GM18520 (cell line): ENCODE measurements at regions not wholly inside any gene's neighbourhood (a gene's known extent, or its start where the extent isn't known, plus 50 kb on each side); places are given as distances from the start of the nearest gene placed in this dataset.
"Not testable (repeated sequence)": the region's sequence is repeated elsewhere in the genome, so short reads cannot be mapped to it uniquely, and the experiment has no call there.

Experiments used
- ATAC-seq: cut with Tn5 transposase; IDR thresholded peaks from one replicate; pipeline ENCODE4 v1.9.1; 2021; ENCODE audit not compliant: unreplicated experiment

DNA sequence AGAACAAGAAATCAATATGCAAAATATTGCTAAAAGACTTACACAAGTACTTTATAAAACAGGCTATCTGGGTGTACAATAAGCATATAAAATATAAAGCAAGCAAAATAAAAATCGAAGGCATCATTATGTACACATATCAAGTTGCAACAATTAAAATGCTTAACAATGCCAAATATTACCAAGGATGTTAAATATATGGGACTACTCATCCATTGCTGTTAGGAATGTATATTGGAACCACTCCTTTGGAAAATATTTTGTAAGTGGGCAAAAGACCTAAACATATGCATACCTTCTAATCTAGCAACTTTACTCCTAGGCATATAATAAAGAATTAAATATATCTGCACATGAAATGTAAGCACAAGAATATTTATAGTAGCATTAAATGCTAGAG is 632.6 kb upstream of the COX7C start:
- no peak for ATAC-seq

DNA sequence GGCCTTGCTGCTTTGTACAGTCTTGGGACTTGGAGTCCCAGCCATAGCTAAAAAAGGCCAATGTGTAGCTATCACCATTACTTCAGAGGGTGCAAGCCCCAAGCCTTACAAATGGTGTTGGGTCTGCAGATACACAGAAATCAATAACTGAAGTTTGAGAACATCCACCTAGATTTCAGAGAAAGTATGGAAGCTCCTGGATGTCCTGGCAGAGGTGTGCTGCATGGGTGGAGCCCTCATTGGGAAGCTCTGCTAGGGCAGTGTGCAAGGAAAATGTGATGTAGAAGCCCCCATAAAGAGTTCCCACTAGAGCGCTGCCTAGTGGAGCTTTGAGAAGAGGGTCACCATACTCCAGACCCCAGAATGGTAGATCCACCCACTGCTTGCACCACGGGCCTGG is 626.7 kb upstream of the COX7C start:
- no peak for ATAC-seq

DNA sequence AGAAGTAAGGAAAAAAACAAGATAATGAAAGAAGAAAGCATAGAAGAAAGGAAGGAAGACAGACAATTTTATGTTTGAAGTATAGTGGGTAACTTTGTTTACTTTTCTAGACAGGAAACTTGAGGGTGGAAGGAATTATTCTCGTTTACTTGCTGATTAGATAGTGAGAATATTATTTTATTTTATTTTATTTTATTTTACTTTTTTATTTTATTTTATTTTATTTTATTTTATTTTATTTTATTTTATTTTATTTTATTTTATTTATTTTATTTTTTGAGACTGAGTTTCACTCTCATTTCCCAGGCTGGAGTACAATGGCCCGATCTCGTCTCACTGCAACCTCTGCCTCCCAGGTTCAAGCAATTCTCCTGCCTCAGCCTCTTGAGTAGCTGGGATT is 623.1 kb upstream of the COX7C start:
- ATAC-seq: not testable (repeated sequence)

DNA sequence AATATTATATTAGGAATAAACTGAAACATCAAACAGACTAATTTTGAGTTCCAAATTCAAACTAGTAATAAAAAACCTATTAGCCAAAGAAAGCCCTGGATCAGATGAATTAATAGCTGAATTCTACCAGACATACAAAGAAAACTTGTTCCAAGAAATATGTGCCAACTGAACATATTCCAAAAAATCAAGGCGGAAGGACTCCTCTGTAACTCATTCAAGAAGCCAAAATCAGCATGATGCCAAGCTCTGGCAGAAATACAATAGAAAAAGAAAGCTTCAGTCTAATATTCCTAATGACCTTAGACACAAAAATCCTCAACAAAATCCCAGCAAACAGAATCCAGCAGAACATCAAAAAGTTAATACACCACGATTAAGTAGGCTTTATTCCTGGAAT is 619.1 kb upstream of the COX7C start:
- no peak for ATAC-seq

DNA sequence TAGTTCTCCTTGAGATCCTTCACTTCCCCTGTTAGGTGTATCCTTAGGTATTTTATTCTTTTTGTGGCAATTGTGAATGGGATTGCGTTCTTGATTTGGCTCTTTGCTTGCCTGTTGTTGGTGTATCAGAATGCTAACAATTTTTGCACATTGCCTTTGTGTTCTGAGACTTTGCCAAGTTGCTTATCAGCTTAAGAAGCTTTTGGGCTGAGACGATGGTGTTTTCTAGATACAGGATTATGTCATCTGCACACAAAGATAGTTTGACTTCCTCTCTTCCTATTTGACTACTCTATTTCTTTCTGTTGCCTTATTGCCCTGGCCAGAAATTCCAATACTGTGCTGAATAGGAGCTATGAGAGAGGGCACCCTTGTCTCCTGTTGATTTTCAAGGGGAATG is 609.4 kb upstream of the COX7C start:
- ATAC-seq: no peak

DNA sequence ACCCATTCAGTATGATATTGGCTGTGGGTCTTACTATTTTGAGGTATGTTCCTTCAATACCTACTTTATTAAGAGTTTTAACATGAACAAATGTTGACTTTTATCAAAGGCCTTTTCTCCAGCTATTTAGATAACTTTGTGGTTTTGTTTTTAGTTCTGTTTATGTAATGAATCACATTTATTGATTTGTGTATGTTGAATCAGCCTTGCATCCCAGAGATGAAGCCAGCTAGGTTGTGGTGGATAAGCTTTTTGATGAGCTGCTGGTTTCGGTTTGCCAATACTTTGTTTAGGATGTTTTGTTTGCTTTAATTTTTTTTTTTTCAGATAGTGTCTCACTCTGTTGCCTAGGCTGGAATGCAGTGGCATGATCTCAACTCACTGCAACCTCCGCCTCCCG is 609.0 kb upstream of the COX7C start:
- no peak for ATAC-seq

DNA sequence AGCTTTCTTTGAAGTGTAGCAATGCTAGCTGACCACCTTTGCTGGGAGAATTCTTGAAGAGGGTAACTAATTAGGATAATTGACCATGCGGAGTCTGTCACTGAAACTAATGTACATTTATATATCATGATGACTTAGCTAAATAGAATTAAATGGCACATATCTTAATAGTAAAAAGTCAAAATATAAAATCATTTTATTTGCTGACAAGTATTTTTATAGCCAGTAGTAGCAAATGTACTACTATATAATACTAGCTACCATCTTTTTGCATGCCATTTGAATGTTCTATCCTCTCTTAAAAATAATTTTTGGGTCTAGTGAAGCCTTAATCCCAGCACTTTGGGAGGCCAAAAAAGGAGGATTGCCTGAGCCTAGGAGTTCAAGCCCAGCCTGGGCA is 605.8 kb upstream of the COX7C start:
- ATAC-seq: no peak

DNA sequence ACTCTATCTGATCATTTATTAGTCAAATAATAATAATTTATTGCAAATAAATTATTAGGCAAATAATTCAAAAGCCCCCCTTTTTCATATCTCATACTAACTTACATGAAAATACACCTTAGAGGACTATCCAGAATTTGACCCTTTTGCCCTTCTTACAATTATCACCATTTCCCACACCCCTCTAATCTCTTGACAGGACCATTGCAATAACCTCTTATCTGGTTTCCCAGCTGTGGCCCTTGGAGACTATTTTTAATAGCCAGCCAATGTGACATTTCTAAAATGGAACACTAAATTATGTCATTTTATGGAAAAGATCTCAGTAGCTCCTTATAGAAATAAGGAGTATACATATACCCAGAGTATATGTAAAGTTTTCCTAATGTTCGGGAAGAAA is 588.4 kb upstream of the COX7C start:
- no peak for ATAC-seq

DNA sequence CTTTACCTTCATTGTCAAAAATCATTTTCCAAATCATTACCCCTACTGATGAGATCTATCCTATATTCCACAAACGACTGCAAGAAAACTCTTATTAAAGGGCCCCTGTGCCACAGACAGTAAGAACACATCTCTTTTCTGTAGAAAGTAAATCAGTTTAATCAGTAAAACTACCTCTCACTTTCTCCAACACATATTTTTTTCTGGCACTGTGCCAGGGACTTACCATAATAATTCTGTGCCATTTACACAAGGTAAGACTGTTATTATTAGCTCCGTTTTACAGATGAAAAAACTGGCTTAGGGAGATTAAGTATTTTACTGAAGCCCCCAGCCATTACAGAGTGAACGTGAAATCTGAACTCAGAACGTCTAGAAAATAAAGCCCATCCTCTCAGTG is 587.0 kb upstream of the COX7C start:
- ATAC-seq: no peak

DNA sequence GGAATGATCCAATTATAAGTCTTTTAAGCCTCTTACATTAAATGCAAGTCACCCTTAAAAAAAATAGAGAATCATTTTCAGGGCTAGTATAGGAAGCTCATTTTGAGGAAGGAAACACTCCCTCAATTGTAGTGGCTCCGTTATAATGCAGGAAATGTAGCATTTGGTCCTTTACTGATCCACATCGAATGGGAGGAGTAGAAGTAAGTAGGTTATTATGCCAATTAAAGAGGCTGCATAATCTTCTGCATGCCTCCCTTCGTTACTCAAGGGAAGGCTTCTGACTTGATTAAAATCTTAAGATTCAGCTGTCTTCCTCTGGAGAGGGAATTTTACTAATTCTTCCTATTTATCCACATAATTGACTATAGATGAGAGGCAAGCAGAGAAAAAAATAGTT is 579.2 kb upstream of the COX7C start:
- no peak for ATAC-seq

DNA sequence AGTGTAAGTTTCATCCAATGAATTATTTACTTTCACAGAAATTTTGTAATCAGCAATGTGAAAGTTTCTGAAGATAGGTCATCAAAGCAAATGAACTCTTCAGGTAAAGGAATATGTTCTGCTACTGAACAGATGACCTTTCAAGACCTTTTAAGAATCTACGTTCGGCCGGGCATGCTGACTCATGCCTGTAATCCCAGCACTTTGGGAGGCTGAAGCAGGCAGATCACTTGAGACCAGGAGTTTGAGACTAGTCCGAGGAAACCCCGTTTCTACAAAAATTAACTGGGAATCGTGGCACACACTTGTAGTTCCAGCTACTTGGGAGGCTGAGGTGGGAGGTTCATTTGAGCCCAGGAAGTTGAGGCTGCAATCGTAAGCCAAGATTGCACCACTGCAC is 578.4 kb upstream of the COX7C start:
- ATAC-seq: no peak

DNA sequence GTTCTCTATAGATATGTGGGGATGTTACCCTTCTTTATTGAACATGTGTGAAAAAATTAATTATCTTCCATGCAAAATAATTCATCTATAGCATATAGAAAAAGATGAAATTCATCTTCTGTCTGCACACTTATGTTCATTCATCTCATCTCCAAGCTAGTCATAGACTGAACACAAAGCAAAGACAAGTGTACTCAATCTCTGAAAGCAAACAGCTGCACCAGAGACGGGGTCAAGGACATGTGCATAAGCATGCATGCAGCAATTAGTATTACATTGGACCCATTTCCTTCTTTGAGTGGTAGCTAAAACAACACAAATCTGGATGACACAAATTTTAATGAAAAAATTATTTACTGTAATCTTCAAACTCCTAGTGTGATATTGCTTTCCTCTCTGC is 547.0 kb upstream of the COX7C start:
- no peak for ATAC-seq

DNA sequence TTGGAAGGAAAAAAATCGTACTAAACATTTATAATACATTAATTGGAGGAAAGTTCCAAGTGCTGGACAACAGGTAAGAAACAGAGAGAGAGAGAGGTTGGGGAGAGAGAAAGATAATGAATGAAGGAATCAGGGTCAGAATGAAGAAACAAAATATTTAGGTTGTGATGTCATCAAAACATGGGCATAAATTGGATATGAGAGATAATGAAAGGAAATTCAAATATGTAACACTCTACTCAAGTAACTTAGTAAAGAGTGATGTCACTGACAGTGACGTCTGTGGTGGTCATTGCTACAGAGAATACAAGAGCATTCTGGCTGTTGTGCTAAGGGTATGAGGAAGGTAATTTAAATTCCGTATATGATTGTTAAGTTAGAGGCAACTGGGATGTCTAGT is 543.4 kb upstream of the COX7C start:
- ATAC-seq: no peak

DNA sequence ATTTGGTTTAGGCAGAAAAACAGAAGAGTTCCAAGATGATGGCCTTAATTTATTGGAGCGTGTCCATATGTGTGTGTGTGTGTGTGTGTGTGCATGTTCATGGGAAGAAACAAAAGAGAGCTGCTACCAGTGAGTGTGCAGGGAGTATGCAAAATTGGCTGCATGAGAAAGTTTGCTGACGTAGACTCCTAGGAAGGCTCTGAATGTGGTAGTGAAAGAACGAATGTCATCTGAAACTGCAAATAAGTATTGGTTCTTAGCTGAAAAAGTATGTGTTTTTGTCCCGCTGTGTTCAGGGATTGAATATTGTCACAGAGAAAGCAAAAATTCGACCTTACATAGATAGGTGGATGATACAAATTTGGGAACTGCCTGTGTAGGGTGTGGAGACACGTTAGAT is 542.6 kb upstream of the COX7C start:
- no peak for ATAC-seq

DNA sequence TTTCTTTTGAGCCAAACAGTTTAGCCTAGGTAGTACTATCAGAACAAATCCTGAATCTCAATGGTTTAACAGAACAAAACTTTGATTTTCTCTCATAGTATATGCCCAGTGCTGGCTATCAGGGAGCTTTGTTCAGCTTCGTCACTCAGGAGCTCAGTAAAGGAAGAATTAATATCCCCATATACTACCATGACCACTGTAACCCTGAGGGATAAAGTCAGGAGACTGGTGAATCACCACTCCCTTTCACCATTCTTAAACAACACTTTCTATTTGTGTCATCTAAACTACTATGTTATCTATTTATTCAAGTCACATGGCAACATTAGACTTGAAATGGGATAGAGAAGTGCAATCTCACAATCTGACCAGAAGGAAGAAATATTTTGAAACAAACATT is 522.6 kb upstream of the COX7C start:
- no peak for ATAC-seq

DNA sequence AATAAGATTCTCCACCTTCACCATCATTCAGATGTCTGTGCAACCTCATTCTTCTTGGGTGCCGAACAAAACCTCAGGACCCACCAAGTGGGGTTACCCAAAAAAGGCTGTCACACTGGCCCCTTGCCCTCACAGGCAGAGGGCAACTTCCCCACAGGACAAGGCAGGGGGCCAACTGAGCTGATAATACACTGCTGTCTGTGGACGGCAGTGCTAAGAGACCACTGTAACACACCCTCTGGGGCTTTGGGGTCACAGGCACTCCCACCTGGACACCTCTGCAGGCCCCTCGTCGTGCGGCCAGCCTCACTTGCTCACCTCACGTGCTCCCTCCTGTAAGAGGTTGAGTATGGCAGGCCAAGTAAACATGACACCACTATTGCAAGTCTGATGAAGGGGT is 515.8 kb upstream of the COX7C start:
- ATAC-seq: no peak

DNA sequence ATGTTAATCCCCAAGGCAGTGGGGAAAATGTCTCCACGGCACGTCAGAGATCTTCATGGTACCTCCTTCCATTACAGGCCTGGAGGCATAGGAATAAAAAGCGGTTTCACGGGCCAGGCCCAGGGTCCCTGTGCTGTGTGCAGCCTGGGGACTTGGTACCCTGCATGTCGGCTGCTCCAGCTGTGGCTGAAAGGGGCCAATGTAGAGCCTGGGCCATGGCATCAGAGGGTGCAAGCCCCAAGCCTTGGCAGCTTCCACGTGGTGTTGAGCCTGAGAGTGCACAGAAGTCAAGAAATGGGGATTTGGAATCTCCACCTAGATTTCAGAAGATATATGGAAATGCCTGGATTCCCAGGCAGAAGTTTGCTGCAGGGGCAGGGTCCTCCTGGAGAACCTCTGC is 508.9 kb upstream of the COX7C start:
- no peak for ATAC-seq

DNA sequence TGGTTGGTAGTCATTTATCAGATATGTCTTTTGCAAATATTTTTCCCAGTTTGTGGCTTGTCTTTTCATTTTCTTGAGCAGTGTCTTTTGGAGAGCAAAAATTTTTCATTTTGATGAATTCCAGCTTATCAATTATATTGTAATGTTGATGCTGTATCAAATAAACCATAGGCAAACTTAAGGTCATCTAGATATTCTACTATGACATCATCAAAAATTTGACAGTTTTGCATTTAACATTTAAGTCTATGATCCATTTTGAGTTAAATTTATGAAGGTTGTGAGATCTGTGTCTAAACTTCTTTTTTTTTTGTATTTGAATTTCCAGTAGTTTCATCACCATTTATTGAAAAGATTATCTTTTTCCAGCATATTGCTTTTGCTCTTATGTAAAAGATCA is 505.5 kb upstream of the COX7C start:
- ATAC-seq: no peak

DNA sequence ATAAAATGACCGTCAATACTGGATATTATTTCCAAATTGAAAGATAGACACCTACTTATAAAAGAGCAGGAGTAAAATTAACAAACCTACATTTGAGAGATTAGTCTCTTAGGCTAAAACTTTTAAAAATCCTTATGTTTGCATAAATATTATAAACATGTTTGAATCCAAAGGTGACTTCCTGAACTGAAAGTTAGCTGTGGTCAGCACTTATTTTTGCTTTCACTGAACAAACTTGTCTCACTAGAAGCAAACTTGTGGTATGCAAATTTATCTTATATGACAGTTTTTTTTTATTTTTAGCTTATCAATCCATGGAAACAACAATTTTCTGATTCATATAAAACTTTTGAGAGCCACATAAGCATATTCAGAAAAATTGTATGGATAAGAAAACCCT is 502.6 kb upstream of the COX7C start:
- no peak for ATAC-seq

DNA sequence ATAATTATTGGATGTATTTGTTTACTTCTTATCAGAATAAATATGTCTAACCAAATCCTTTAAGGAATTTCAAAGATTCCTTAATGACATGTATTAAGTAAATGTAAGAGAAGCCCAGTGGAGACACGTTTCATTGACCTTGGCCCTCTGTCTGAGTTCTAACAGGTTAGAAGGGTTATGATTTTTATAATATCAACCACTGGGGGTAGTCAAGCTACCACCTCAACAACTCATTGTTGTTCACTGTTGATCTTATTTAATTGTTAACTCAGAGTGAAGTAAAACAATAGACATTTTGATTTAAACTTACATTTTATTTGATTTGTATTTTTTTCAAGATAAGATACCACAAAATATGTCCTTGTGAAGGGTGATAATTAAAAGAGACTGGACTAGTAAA is 499.2 kb upstream of the COX7C start:
- ATAC-seq: no peak

DNA sequence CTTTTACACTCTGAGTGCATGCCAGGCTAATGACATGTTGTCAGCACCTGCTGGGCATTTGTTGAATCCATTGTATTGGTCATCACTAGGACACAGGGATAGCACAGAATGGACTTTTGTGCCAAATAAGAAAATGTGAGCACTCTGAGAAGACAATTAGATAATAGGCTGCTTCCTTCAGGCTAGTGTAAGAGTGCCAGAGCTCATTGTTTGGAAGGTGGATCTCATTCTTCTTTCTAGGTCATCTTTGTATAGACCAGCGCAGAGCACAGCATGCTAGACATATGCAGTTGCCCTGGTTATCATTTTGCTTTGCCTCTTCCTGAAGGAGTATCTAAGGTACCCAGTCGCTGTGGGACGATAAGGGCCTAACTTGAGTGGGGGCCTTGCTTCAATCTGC is 493.4 kb upstream of the COX7C start:
- ATAC-seq: no peak

DNA sequence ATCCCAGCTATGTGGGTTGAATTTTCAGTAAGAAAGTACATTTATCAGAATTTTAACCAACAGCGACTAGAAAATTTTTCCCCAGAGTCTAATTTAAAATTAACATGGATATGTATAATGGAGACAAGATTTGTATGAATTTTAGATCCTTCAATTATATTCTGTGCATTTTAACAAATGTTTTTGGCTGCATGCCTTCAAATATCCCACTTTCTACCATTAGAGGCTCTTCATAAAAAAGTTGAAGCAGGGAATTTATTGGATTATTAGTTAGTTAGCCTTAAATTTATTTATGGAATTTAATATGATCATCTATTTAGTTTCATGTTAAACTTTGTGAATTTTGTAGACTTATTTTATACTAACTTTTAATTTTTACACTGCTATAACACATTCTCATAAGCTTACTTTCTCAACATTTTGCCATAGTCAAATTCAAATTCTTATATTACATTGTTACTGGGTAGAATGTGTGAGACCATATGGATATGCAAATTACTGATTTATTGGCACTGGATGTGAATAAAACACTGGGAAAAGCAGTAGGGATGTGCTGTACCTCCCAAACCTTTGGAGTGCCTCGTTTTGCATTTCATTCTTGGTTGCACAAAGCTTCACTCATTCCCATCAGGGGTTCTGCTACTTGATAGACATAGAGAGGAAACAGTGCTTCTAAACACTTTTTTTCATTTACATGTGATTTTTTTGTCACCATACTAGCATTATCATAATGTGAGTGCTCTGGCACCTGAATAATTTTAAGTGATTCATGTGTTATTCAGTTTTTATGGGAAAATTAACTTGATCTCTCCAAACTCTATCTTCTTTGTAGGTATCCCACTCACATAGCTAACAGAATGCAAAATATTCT is 491.8 kb upstream of the COX7C start:
- ATAC-seq: no peak

DNA sequence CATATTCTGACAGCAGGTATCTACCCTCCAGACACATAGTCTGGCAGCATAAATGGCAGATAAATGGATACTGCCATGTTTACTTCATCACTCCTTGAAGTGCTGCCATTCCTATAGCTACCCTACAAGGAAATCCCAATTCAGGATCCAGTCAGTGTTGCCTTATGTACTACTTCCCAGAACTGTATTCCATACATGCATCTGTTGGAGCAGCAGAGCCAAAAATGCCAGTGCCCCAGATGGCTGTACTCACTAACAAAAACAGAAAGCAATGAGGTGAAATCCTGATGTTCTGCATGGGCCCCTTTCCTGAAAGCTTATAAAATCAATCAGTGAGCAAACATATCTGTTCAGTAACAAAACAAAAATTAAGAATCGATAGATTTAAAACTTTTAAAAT is 490.0 kb upstream of the COX7C start:
- no peak for ATAC-seq
